ENCODE measurements at regions not wholly inside any gene's neighbourhood (a gene's known extent, or its start where the extent isn't known, plus 50 kb on each side); places are given as distances from the start of the nearest gene placed in this dataset.

DNA sequence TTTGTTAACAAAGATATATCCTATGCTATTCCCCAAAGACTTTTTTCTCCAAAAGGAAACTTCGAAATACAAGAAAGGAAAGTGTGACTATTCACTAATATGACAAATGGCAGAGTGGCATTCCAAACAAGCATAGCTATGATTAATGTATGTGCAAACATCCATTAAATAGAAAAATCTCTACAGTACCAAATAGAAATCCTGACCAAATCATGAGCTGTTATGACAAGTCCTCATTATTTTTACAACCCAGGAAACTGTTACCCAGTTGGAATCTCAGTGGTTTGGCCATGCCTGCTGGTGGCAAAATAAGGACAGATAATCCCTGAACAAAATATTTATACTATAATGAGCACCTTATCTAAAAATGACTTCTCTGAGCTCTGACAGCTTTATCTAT is 202.1 kb downstream of the SEC23A start:
- no peak for DNase-seq

GRCh38 chr14:38887696-38888095 is 215.3 kb downstream of the SEC23A start:
- DNase-seq = no peak

DNA sequence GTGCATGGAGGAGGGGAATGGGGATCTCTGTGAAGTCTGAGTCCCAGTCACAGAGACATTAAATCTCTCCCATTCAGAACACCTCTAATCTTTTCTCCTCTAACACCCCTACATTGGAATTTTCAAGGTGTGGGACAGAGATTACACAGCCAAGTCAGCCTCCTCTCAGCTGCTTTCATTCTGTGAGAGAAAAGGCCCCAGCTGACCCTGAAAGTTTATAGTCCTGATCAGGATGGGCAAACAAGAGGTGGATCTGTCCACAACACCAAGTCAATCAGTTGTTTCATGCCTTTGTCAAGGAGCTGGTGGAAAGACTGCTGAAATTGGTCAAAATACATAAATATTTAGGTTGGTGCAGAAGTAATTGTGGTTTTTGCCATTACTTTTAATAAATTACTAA is 218.9 kb downstream of the SEC23A start:
- no peak for DNase-seq

DNA sequence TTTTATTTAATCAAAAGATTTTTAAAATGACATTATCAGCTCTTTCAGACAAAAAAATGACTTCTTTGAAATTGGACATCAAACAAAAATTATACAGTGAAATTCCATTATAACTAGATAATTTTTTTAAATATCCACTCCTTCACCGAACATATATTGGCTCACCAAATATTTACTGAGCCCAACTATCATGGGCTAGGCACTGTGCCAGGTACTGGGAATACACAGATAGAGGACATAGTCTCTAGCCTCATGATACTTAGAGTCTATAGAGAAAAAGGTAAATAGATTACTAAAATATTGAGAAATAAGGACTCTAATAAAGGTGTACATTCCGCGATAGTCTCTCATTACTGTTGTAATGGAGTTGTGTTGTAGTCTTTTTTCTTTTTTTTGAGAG is 219.9 kb downstream of the SEC23A start:
- no peak for DNase-seq

DNA sequence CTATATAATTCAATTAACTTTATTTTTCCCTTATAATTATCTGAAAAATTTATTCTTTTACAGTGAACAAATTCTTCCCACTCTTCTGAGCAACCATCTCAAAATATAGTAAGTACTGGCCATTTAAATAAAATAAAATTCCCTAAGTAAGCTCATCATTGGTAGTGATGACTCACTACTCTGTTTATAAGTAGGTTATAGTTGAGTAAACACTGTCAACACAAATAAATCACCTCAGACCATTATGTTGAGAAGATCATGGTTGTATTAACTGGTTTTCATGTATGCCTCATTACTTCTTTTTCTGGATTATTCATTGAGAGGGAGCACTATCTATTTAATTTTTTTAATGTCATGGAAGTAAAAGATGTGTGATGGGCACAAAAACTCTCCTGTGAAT is 220.5 kb downstream of the SEC23A start:
- DNase-seq = no peak

DNA sequence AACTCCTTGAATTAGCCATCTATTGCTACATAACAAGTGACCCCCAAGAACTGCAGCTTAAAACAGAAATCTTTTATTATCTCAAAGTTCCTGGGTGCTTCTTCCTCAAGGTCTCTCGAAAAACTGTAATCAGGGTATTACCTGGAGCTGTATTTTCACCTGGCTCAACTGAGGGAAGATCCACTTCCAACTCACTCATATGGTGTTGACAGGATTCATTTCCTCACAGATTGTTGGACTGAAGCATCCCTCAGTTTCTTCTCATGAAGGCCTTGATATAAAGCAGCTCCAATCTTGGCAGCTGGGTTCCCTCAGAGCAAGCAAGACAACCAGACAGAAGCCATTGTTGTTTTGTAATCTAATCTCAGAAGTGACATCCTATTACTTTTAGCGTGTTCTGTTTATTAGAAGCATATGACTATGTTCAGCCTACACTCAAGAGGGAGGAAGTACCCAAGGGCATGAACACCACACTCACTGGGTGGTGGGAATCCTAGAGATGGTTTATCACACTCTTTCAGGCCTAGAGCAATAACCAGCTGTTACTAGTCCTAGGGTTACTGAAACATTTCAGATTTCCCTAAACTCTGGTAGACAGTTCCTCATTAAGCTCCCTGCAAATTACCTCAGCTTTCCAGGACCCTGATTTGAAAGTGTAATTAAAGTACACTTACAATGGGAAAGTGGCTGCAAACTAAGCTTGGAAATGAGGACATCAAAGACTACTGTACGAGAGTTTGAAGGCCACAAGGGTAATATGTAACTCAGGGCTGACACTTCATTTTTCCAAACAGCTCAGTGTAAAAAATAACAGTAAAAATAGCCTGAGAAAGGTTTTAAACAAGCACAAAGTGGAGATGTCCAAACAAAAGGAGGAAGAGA is 222.2 kb downstream of the SEC23A start:
- DNase-seq = no peak

DNA sequence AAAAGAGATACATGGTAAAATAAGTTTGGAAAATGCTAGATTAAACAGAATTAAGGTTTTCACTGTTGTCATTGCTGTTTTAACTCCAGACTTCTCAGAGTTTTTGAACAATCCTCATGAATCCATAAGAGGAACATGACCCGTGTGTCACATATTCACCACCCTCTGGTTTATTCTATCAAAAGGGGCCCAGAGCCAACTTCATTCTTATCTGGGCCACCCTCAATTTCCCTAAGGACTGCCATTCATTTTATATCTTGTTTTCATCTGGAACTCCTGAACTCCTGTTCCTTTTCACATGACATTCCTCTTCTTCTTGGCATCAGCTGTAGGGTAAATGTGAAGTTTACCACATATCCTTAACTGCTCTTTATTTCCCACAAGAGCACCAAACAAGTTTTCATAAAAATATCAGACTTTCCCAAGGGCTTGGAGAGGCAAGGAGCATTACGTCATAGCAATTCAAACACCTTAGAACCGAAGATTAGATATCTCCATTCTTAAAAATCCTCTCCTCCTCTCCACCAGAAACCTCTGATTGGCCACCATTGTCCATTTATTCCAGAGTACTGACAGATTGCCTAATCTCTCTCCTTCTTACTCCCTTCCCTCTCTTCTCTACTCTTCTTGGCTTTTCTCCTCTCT is 225.2 kb downstream of the SEC23A start:
- no peak for DNase-seq

DNA sequence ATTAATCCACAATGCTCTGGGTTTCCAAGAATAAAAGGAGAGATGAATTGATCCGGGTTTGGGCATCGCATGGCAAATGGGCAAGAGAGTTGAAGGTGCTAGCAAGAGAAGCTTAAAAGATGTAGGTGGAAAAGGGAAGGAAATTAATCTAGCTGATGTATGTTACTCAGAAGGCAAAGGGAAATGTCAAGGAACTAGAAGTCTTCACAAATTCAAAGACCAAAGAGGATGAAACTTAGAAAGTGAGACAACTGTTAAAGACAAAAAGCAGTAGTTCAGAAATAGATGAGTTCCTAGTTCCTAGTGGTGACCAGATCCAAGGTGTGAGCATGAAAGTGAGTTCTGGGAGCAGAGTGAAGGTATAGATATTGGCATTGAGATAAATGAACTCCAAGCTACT is 228.3 kb downstream of the SEC23A start:
- DNase-seq = no peak

DNA sequence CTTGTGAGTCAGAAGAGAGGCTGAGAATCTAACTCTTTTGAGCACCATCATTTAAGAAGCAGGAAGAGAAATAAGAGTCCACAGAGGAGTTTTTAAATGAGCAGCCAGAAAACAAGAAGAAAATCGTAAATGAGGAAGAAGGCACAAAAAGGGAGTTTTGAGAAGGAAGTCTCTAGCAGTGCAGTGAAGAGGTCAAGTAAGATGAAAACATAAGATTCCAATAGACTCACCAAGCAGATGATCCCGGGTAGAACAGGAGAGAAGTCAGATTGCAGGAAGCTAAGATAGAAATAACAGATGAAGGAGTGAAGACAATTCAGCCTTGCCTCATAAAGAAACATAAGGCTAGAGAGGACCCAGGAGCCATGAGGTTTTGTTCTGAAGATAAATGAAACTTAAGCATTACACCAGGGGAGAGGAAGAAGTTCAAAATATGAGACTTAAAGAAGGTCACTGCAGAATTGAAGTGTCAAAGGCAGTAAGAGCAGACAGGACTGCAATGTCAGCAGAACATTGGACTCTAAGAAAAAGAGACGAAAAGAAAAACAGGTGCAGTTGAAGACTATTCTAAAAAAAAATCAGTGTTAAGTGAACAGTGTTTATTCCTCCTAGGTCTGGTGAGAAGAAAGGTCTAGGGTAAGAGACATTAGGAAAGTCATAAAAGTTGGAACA is 229.0 kb downstream of the SEC23A start:
- DNase-seq = no peak

- DNase-seq = no peak
These were observed 232.7 kb downstream of the SEC23A start for GRCh38 chr14:38870296-38870836.

DNA sequence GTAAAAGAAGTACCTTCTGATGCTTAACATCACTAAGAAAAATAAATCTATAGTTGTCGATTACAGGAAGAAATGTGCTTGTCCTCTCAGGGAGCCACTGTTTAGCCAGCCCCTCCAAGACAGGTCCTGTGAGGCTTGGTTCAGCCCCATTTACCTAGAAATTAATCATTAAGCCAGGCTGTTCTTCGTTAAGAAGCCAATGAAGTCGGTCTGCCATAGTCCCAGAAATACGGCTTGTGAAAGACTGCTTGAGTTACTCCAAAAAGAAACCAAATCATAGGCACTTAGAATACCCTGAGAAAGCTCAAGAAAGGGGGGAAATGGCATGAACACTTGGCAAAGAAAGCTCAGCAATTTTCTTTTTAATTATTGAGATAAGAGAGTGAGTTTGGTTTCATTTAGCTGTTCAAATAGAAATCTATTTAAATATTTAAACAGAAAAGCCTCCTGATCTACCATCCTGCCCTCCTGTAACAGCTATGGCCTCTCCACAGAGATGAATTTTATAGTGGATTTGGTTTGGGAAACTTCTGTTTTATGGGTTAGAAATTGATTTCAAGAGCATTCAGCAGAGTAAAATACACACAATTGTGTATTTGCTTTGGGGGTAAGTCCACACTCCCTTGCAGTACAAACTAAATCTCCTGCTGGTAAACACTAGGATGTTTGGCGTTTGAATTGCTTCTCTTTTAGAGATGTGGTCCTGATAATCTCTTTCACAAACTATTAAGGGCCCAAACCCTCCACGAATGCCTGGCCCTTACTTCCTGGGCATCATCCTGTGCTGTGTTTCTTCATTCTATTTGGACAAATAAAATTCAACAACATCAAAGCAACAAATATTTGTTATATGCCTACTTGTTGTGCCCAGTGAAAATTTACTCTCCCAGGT is 234.4 kb downstream of the SEC23A start:
- DNase-seq = peak; percentile 89

DNA sequence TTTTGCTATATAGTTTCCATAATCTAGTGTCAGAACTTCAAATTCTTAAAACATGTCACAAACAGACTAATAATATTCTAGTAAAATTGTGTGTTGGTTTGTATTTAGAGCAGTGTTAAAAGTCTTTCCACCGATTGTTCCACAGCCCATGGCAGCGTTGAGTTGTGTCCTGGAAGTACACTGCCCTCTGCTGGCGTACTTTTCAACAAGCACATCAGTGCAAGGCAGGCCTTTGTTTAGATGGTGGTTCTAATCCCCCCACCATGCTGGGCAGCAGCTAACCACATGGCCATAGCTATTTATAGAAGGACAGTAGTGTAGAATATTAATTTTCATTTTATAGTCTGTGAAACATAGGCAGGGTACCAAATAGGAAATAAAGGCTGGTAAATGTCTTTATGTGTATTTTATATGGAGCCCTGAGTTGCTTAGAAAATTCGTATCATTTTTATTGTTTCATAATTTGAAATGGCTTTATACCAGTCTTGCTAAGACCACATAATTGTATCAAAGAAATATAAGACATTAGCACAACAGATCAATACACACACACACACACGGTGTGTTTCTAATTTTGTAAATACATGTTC is 235.4 kb downstream of the SEC23A start:
- DNase-seq = peak; percentile 74

DNA sequence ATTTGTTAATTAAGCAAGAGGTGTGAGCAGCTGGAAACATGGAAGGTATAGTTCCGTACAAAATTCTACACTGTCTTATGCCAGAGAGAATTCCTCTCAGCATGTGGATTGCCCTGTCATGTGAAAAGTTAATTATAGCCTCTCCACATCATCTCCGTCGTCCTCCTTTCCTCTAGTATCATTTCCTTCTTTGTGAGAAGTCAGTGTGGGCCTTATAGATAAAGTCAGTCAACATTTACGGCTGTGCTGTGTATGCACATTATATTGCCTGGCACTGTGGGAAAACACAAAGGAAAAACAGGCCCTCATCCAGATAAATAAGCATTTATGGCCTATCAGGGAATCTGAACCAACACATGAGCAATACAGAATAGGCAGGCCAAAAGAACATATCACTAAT is 236.6 kb downstream of the SEC23A start:
- DNase-seq = peak; percentile 64

GRCh38 chr14:38862366-38862765 is 240.7 kb downstream of the SEC23A start:
- DNase-seq = no peak

- no peak for DNase-seq
These were observed 242.5 kb downstream of the SEC23A start for GRCh38 chr14:38860530-38860929.

DNA sequence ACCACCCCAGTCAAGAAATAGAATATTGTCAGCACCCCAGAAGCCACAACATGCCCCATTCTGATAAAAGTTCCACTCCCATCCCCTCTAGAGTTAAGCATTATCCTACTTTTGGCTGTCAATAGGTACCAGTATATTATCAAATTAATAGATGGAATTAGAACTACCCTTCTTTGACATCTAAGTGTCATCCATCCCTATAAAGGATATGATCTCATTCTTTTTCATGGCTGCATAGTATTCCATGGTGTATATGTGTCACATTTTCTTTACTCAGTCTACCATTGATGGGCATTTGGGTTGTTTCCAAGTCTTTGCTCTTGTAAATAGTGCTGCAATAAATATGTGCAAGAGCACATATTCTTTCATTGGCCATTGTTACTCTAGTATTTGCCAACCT is 246.2 kb downstream of the SEC23A start:
- no peak for DNase-seq

DNA sequence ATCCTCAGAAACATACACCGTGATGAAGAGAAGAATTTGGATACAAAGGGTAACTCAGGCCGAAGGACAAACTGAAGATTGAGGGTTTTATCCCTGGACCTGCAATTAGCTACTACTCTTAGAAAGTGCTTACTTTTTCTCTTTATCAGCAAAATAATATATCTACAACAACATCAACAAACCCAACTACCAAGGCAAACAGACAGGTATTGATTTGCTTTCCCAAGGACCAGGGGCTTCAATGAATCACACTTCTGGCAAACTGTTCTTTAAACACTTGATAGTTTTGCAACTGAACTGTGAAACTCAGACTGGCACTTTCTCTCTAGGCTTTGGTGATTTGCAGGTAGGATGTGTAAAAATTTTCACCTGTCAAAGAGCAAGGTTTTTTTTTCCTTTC is 247.5 kb downstream of the SEC23A start:
- DNase-seq = no peak

DNA sequence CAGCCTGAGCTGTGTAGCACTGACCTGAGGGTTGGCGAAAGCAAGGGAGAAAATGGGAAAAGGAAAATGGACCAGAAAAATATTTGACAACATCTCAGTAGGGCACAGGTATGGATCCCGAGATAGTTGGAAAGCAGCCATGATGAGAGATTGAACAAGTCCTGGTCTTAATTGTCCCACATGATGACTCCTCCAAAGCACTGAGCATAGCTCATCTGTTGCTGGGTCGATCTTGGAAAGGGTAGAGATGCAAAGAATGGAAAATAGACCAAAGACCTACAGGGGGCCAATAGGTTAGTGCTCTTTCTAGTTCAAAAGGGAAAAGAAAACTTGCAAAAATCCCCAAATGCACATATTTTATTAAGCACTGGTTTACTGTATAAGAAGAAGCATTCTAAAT is 251.9 kb downstream of the SEC23A start:
- DNase-seq = no peak

DNA sequence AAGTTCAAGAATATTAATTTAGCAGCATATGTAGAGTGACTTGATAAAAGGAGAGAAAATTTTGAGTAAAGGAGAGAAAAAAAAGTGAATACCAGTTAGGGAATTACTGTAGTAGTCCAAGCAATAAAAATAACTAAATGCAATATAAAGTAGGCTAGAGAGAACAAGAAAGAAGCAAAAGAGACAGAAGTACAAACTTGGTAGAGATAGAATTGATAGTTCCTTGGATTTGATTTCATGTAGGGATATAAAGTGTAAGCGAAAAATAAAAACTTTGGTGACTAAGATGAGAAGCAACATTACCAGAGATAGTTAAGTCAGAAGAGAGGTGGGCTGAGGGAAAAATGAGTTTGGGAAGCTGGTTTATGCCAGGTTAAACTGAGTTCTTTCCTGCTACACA is 252.4 kb downstream of the SEC23A start:
- no peak for DNase-seq

DNA sequence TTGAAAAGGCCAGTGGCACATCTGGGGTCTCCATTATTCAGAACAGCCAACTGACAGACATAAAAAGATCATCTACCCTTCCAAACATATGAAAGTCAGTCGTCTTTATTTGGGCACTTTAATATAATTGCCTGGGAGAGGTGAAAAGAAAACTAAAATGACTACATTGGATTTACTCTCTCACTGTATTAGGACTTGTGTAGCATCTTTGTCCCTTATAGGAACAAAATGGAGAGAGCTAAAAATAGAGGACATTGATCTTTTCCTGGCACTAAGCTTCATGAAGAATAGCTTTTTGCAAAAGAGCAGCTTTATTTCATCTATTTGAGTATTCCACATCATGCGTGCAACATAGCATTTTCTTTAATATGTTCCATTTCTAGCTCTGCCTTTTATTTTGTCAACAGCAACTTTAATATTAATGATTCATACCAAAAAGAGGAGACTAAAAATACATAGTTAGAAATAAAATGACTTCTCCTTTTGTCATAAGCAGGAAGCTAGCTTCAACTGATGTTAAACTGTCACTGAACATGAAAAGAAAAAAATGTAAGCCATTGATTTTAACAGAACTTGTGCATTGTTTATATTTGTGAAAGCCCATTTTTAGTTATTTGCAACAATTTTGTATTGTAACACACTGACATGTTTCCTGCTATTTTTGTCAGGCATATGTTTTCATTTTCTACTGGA is 254.6 kb downstream of the SEC23A start:
- no peak for DNase-seq

- no peak for DNase-seq
These were observed 255.9 kb downstream of the SEC23A start for GRCh38 chr14:38847161-38847560.

Data from DMS79 (cell line).